CD4-positive, alpha-beta T cell (primary cell): ENCODE measurements at regions not wholly inside any gene's neighbourhood (a gene's known extent, or its start where the extent isn't known, plus 50 kb on each side); places are given as distances from the start of the nearest gene placed in this dataset.

Experiments
- ATAC-seq: fragments of 200-7000 bp; cut with Tn5 transposase; one replicate; pipeline ENCODE4 v1.10.0; 2022; ENCODE audit warnings: mild to moderate bottlenecking; ENCODE audit not compliant: poor library complexity
- CTCF ChIA-PET: fragments of 350-600 bp; sonication (Branson Sonifier 250); formaldehyde crosslinking; loops from one replicate; lab custom pipeline; 2021; ENCODE audit warnings: antibody characterized with exemption, inconsistent platforms; lab: Charles Lee
- POLR2A ChIA-PET: fragments of 350-600 bp; sonication (Branson Sonifier 250); formaldehyde crosslinking; loops from one replicate; lab custom pipeline; 2021; ENCODE audit warnings: antibody characterized with exemption, inconsistent platforms; lab: Charles Lee
- DNase-seq, 14 experiments: peaks; one replicate each; pipeline ENCODE4 v3.0.0-alpha.2; 2013 to 2020; ENCODE audit warnings: mixed read lengths in 2 of 14
- H3K27ac ChIP-seq, 2 donors: one replicate each; pipeline versions ENCODE4 v1.5.1 to v1.7.0; 2013; ENCODE audit warnings: low read length in 2 of 2, low read depth in 1 of 2, mild to moderate bottlenecking in 1 of 2
- H3K27me3 ChIP-seq, 2 experiments: 1 replicate in 1 of 2; 2 replicates in 1 of 2; pipeline versions ENCODE4 v1.6.1 to v1.7.0; 2013; ENCODE audit warnings: low read length in 2 of 2, control low read depth in 1 of 2, mild to moderate bottlenecking in 1 of 2, moderate library complexity in 1 of 2; ENCODE audit not compliant: insufficient read depth in 2 of 2, control insufficient read depth in 1 of 2
- H3K36me3 ChIP-seq: one replicate; pipeline ENCODE4 v1.6.1; 2013; ENCODE audit warnings: low read length, control low read depth; ENCODE audit not compliant: insufficient read depth
- H3K4me1 ChIP-seq: one replicate; pipeline ENCODE4 v1.6.1; 2013; ENCODE audit warnings: low read length, control low read depth; ENCODE audit not compliant: insufficient read depth
- H3K4me3 ChIP-seq: one replicate; pipeline ENCODE4 v1.5.1; 2013; ENCODE audit warnings: mild to moderate bottlenecking, low read length, moderate library complexity
- H3K9me3 ChIP-seq, 2 experiments: 1 replicate in 1 of 2; 2 replicates in 1 of 2; pipeline versions ENCODE4 v1.6.1 to v1.7.0; 2013; ENCODE audit warnings: low read length in 2 of 2, mild to moderate bottlenecking in 2 of 2, control low read depth in 1 of 2, moderate library complexity in 1 of 2; ENCODE audit not compliant: control insufficient read depth in 1 of 2, insufficient read depth in 1 of 2
- H3K27ac Mint-ChIP-seq: one replicate; pipeline ENCODE4 v1.8.0; 2020; ENCODE audit warnings: mixed read lengths
- H3K27me3 Mint-ChIP-seq: one replicate; pipeline ENCODE4 v1.8.0; 2021; ENCODE audit warnings: mixed read lengths
- H3K36me3 Mint-ChIP-seq: one replicate; pipeline ENCODE4 v1.8.0; 2021; ENCODE audit warnings: low read depth, mixed read lengths
- H3K4me1 Mint-ChIP-seq: one replicate; pipeline ENCODE4 v1.8.0; 2021; ENCODE audit warnings: low read depth, mixed read lengths
- H3K4me3 Mint-ChIP-seq: one replicate; pipeline ENCODE4 v1.8.0; 2020; ENCODE audit warnings: mild to moderate bottlenecking, mixed read lengths
- H3K9me3 Mint-ChIP-seq: one replicate; pipeline ENCODE4 v1.8.0; 2020; ENCODE audit warnings: mixed read lengths
- CTCF ChIP-seq: fragments of 200-600 bp; IDR thresholded peaks from one replicate; pipeline ENCODE4 v1.8.0; 2022; ENCODE audit warnings: antibody characterized with exemption, mild to moderate bottlenecking
- intact Hi-C, 2 experiments: fragments of 100-400 bp; cut with DNase I in 1 of 2; cut with micrococcal nuclease in 1 of 2; formaldehyde crosslinking; loops; one replicate each; pipeline versions ENCODE4 v1.15.1 to v1.9.0; 2023 to 2025; cut with DNase I, micrococcal nuclease

GRCh38 chr7:112399501-112399900 is 50.8 kb upstream of the IFRD1 start:
- no peaks in the 10 kb centered on the region for H3K9me3 Mint-ChIP-seq
- CTCF ChIA-PET, result no interaction called here
- intact Hi-C loops, result loop anchor here (10.0 kb wide), 3 partner anchors 55 to 715 kb away; partner anchors contain the start of genes DOCK4 (in 1 of the 2), IFRD1 (in 1 of the 2), SMIM30 (in 1 of the 2) and ZNF277 (in 1 of the 2)

GRCh38 chr7:112400141-112400540 is 50.1 kb upstream of the IFRD1 start:
- peaks cover 33% of the 10 kb centered on the region for H3K4me1 Mint-ChIP-seq
- no peaks in the 10 kb centered on the region for H3K9me3 Mint-ChIP-seq
- intact Hi-C loops, result no loop called here
- no peak overlapping the region for H3K27ac Mint-ChIP-seq
- no peaks in the 10 kb centered on the region for H3K27me3 ChIP-seq
- no peaks in the 10 kb centered on the region for H3K36me3 Mint-ChIP-seq
- POLR2A ChIA-PET, result no interaction called here
- TF ChIP-seq CTCF, result no peak
- DNase-seq (no peak), ATAC-seq (no peak)
- H3K9me3 ChIP-seq, result no peaks in the 10 kb centered on the region
- H3K4me3 ChIP-seq, result no peak overlapping the region
- H3K4me1 ChIP-seq, result peaks cover 12% of the 10 kb centered on the region
- H3K27ac ChIP-seq, result no peak overlapping the region
- no peak overlapping the region for H3K4me3 Mint-ChIP-seq
- CTCF ChIA-PET, result no interaction called here
- no peaks in the 10 kb centered on the region for H3K27me3 Mint-ChIP-seq
- no peaks in the 10 kb centered on the region for H3K36me3 ChIP-seq

More at GRCh38 chr7:112399501-112399900, 50.8 kb upstream of the IFRD1 start:
- Histone ChIP-seq H3K9me3 (no peaks in the 10 kb centered on the region), H3K27ac (no peak overlapping the region), H3K27me3 (no peaks in the 10 kb centered on the region), H3K4me3 (no peak overlapping the region), H3K4me1 (peaks cover 12% of the 10 kb centered on the region), H3K36me3 (no peaks in the 10 kb centered on the region)
- TF ChIP-seq CTCF, result no peak
- H3K36me3 Mint-ChIP-seq, result no peaks in the 10 kb centered on the region
- no peak overlapping the region for H3K27ac Mint-ChIP-seq
- no peak overlapping the region for H3K4me3 Mint-ChIP-seq
- DNase-seq (no peak), ATAC-seq (no peak)
- H3K4me1 Mint-ChIP-seq, result peaks cover 33% of the 10 kb centered on the region
- H3K27me3 Mint-ChIP-seq, result no peaks in the 10 kb centered on the region
- POLR2A ChIA-PET, result interaction anchor here (0.9 kb wide), 1 partner anchor 51 kb away, joined by 3 read pairs; the partner anchor contains the start of gene IFRD1
